ENCODE measurements at regions not wholly inside any gene's neighbourhood (a gene's known extent, or its start where the extent isn't known, plus 50 kb on each side); places are given as distances from the start of the nearest gene placed in this dataset.
A peak's percentile ranks its signal among the peaks of the same experiment; 100 is the strongest.
"Not testable (repeated sequence)": the region's sequence is repeated elsewhere in the genome, so short reads cannot be mapped to it uniquely, and the experiment has no call there.

DNA sequence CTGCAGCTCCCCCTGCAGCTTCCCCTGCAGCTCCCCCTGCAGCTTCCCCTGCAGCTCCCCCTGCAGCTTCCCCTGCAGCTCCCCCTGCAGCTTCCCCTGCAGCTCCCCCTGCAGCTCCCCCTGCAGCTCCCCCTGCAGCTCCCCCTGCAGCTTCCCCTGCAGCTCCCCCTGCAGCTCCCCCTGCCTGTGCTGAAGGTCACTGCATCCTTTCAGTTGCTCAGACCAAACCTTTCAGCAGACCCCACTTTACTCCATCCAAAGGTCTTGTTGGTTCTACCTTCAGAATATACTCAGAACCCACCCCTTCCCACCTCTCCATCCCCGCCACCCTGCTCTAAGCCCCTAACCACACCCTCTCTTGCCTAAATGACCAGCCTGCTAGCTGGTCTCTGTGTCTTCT, 120.0 kb downstream of the TEX29 start:
- TF ChIP-seq, protein P1, sequence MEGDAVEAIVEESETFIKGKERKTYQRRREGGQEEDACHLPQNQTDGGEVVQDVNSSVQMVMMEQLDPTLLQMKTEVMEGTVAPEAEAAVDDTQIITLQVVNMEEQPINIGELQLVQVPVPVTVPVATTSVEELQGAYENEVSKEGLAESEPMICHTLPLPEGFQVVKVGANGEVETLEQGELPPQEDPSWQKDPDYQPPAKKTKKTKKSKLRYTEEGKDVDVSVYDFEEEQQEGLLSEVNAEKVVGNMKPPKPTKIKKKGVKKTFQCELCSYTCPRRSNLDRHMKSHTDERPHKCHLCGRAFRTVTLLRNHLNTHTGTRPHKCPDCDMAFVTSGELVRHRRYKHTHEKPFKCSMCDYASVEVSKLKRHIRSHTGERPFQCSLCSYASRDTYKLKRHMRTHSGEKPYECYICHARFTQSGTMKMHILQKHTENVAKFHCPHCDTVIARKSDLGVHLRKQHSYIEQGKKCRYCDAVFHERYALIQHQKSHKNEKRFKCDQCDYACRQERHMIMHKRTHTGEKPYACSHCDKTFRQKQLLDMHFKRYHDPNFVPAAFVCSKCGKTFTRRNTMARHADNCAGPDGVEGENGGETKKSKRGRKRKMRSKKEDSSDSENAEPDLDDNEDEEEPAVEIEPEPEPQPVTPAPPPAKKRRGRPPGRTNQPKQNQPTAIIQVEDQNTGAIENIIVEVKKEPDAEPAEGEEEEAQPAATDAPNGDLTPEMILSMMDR (IDR thresholded peaks at IDR 0.05): peak; percentile 22
- TF ChIP-seq ZFX (IDR thresholded peaks at IDR 0.05; ENCODE audit: borderline replicate concordance): not testable (repeated sequence)
